Activated naive CD8-positive, alpha-beta T cell treated with anti-CD3 and anti-CD28 coated beads for 36 hours (primary cell): ENCODE measurements at regions not wholly inside any gene's neighbourhood (a gene's known extent, or its start where the extent isn't known, plus 50 kb on each side); places are given as distances from the start of the nearest gene placed in this dataset.

ENCODE experiments used
- DNase-seq: peaks from one replicate; pipeline ENCODE4 v3.0.0; 2021
- H3K27ac Mint-ChIP-seq: one replicate; pipeline ENCODE4 v1.8.0; 2022; ENCODE audit warnings: mild to moderate bottlenecking, moderate library complexity, mixed read lengths
- H3K27me3 Mint-ChIP-seq: one replicate; pipeline ENCODE4 v1.8.0; 2022; ENCODE audit warnings: mild to moderate bottlenecking, mixed read lengths
- H3K36me3 Mint-ChIP-seq: one replicate; pipeline ENCODE4 v1.8.0; 2021; ENCODE audit warnings: mild to moderate bottlenecking, mixed read lengths
- H3K4me1 Mint-ChIP-seq: one replicate; pipeline ENCODE4 v1.8.0; 2021; ENCODE audit warnings: mixed read lengths
- H3K4me3 Mint-ChIP-seq: one replicate; pipeline ENCODE4 v1.8.0; 2022; ENCODE audit warnings: mild to moderate bottlenecking, moderate library complexity, mixed read lengths
- H3K9me3 Mint-ChIP-seq: one replicate; pipeline ENCODE4 v1.8.0; 2022; ENCODE audit warnings: mixed read lengths

- peaks cover 4% of the 10 kb centered on the region for H3K4me1 Mint-ChIP-seq
- H3K9me3 Mint-ChIP-seq, result no peaks in the 10 kb centered on the region
- no peak for DNase-seq
- H3K27ac Mint-ChIP-seq, result no peak overlapping the region
- no peaks in the 10 kb centered on the region for H3K36me3 Mint-ChIP-seq
- no peaks in the 10 kb centered on the region for H3K27me3 Mint-ChIP-seq
- H3K4me3 Mint-ChIP-seq, result no peak overlapping the region
Measured at GRCh38 chr6:71498638-71499037, 210.0 kb downstream of the OGFRL1 start.

GRCh38 chr6:71499667-71500066, 211.1 kb downstream of the OGFRL1 start:
- H3K27ac Mint-ChIP-seq, result no peak overlapping the region
- no peaks in the 10 kb centered on the region for H3K36me3 Mint-ChIP-seq
- no peaks in the 10 kb centered on the region for H3K27me3 Mint-ChIP-seq
- H3K4me1 Mint-ChIP-seq, result peaks cover 4% of the 10 kb centered on the region
- no peaks in the 10 kb centered on the region for H3K9me3 Mint-ChIP-seq
- no peak for DNase-seq
- H3K4me3 Mint-ChIP-seq, result no peak overlapping the region

- peaks cover 3% of the 10 kb centered on the region for H3K27me3 Mint-ChIP-seq
- DNase-seq, result no peak
- H3K4me3 Mint-ChIP-seq, result no peak overlapping the region
- no peaks in the 10 kb centered on the region for H3K4me1 Mint-ChIP-seq
- H3K27ac Mint-ChIP-seq, result no peak overlapping the region
- H3K9me3 Mint-ChIP-seq, result no peaks in the 10 kb centered on the region
- no peaks in the 10 kb centered on the region for H3K36me3 Mint-ChIP-seq
Measured at GRCh38 chr6:71502168-71502567, 213.6 kb downstream of the OGFRL1 start.

- H3K9me3 Mint-ChIP-seq, result no peaks in the 10 kb centered on the region
- no peak for DNase-seq
- H3K27ac Mint-ChIP-seq, result no peak overlapping the region
- H3K36me3 Mint-ChIP-seq, result no peaks in the 10 kb centered on the region
- H3K4me3 Mint-ChIP-seq, result no peak overlapping the region
- H3K4me1 Mint-ChIP-seq, result no peaks in the 10 kb centered on the region
- peaks cover 3% of the 10 kb centered on the region for H3K27me3 Mint-ChIP-seq
Measured at GRCh38 chr6:71502956-71503355, 214.3 kb downstream of the OGFRL1 start.

- Mint-ChIP-seq H3K4me3 (no peak overlapping the region), H3K9me3 (no peaks in the 10 kb centered on the region), H3K27me3 (peaks cover 7% of the 10 kb centered on the region), H3K27ac (no peak overlapping the region), H3K4me1 (no peaks in the 10 kb centered on the region), H3K36me3 (no peaks in the 10 kb centered on the region)
- no peak for DNase-seq
Measured at GRCh38 chr6:71507183-71507582, 218.6 kb downstream of the OGFRL1 start.

- no peak for DNase-seq
Measured at GRCh38 chr6:71509191-71510005, 220.8 kb downstream of the OGFRL1 start.

GRCh38 chr6:71510057-71510713, 221.6 kb downstream of the OGFRL1 start:
- no peak overlapping the region for H3K27ac Mint-ChIP-seq
- H3K27me3 Mint-ChIP-seq, result peaks cover 5% of the 10 kb centered on the region
- no peak for DNase-seq
- no peak overlapping the region for H3K4me3 Mint-ChIP-seq
- H3K4me1 Mint-ChIP-seq, result no peaks in the 10 kb centered on the region
- no peaks in the 10 kb centered on the region for H3K36me3 Mint-ChIP-seq
- H3K9me3 Mint-ChIP-seq, result no peaks in the 10 kb centered on the region

More at GRCh38 chr6:71509191-71510005, 220.8 kb downstream of the OGFRL1 start:
- Mint-ChIP-seq H3K4me3 (no peak overlapping the region), H3K27me3 (peaks cover 7% of the 10 kb centered on the region), H3K4me1 (no peaks in the 10 kb centered on the region), H3K9me3 (no peaks in the 10 kb centered on the region), H3K36me3 (no peaks in the 10 kb centered on the region), H3K27ac (no peak overlapping the region)

- H3K4me3 Mint-ChIP-seq, result no peak overlapping the region
- no peaks in the 10 kb centered on the region for H3K4me1 Mint-ChIP-seq
Measured at GRCh38 chr6:71510856-71511255, 222.2 kb downstream of the OGFRL1 start.

GRCh38 chr6:71512256-71512655, 223.6 kb downstream of the OGFRL1 start:
- Mint-ChIP-seq H3K9me3 (no peaks in the 10 kb centered on the region), H3K4me3 (no peak overlapping the region), H3K27me3 (peaks cover 4% of the 10 kb centered on the region), H3K27ac (no peak overlapping the region), H3K36me3 (no peaks in the 10 kb centered on the region), H3K4me1 (no peaks in the 10 kb centered on the region)
- DNase-seq, result no peak

More at GRCh38 chr6:71510856-71511255, 222.2 kb downstream of the OGFRL1 start:
- peaks cover 4% of the 10 kb centered on the region for H3K27me3 Mint-ChIP-seq
- no peak overlapping the region for H3K27ac Mint-ChIP-seq
- H3K9me3 Mint-ChIP-seq, result no peaks in the 10 kb centered on the region
- no peak for DNase-seq
- no peaks in the 10 kb centered on the region for H3K36me3 Mint-ChIP-seq

GRCh38 chr6:71513036-71513435, 224.4 kb downstream of the OGFRL1 start:
- peaks cover 4% of the 10 kb centered on the region for H3K27me3 Mint-ChIP-seq
- no peaks in the 10 kb centered on the region for H3K9me3 Mint-ChIP-seq
- H3K36me3 Mint-ChIP-seq, result no peaks in the 10 kb centered on the region
- no peak for DNase-seq
- no peaks in the 10 kb centered on the region for H3K4me1 Mint-ChIP-seq
- no peak overlapping the region for H3K27ac Mint-ChIP-seq
- no peak overlapping the region for H3K4me3 Mint-ChIP-seq

GRCh38 chr6:71523548-71523947, 234.9 kb downstream of the OGFRL1 start:
- no peaks in the 10 kb centered on the region for H3K4me1 Mint-ChIP-seq
- H3K27me3 Mint-ChIP-seq, result peaks cover 26% of the 10 kb centered on the region

GRCh38 chr6:71524201-71524600, 235.6 kb downstream of the OGFRL1 start:
- Mint-ChIP-seq H3K27ac (no peak overlapping the region), H3K36me3 (no peaks in the 10 kb centered on the region), H3K4me1 (no peaks in the 10 kb centered on the region), H3K4me3 (no peak overlapping the region), H3K9me3 (peaks cover 1% of the 10 kb centered on the region), H3K27me3 (peaks cover 26% of the 10 kb centered on the region)
- no peak for DNase-seq

More at GRCh38 chr6:71523548-71523947, 234.9 kb downstream of the OGFRL1 start:
- H3K4me3 Mint-ChIP-seq, result no peak overlapping the region
- DNase-seq, result no peak
- no peak overlapping the region for H3K27ac Mint-ChIP-seq
- peaks cover 1% of the 10 kb centered on the region for H3K9me3 Mint-ChIP-seq
- no peaks in the 10 kb centered on the region for H3K36me3 Mint-ChIP-seq

- Mint-ChIP-seq H3K27me3 (peaks cover 17% of the 10 kb centered on the region), H3K9me3 (no peaks in the 10 kb centered on the region), H3K27ac (no peak overlapping the region), H3K4me3 (no peak overlapping the region), H3K4me1 (no peaks in the 10 kb centered on the region), H3K36me3 (no peaks in the 10 kb centered on the region)
- no peak for DNase-seq
Measured at GRCh38 chr6:71527886-71528285, 239.3 kb downstream of the OGFRL1 start.

- Mint-ChIP-seq H3K36me3 (no peaks in the 10 kb centered on the region), H3K4me1 (no peaks in the 10 kb centered on the region), H3K4me3 (no peak overlapping the region), H3K9me3 (no peaks in the 10 kb centered on the region), H3K27me3 (peaks cover 9% of the 10 kb centered on the region), H3K27ac (no peak overlapping the region)
- no peak for DNase-seq
Measured at GRCh38 chr6:71529026-71529425, 240.4 kb downstream of the OGFRL1 start.

GRCh38 chr6:71529769-71530168, 241.2 kb downstream of the OGFRL1 start:
- no peaks in the 10 kb centered on the region for H3K4me1 Mint-ChIP-seq
- DNase-seq, result no peak
- no peak overlapping the region for H3K4me3 Mint-ChIP-seq
- no peaks in the 10 kb centered on the region for H3K36me3 Mint-ChIP-seq
- no peak overlapping the region for H3K27ac Mint-ChIP-seq
- H3K27me3 Mint-ChIP-seq, result peaks cover 9% of the 10 kb centered on the region
- H3K9me3 Mint-ChIP-seq, result no peaks in the 10 kb centered on the region

- Mint-ChIP-seq H3K27ac (no peak overlapping the region), H3K27me3 (peaks cover 10% of the 10 kb centered on the region), H3K36me3 (no peaks in the 10 kb centered on the region), H3K9me3 (no peaks in the 10 kb centered on the region), H3K4me1 (no peaks in the 10 kb centered on the region), H3K4me3 (no peak overlapping the region)
- DNase-seq, result no peak
Measured at GRCh38 chr6:71531006-71531405, 242.4 kb downstream of the OGFRL1 start.
